Transverse colon (tissue), 4 donors: ENCODE measurements at regions not wholly inside any gene's neighbourhood (a gene's known extent, or its start where the extent isn't known, plus 50 kb on each side); places are given as distances from the start of the nearest gene placed in this dataset.

Source experiments
- EP300 ChIP-seq: sonication (generic); formaldehyde crosslinking; IDR thresholded peaks from one replicate; pipeline ENCODE4 v1.6.1; 2017; ENCODE audit warnings: antibody characterized with exemption, low read depth
- POLR2A ChIP-seq: fragments of 450-650 bp; IDR thresholded peaks from one replicate; pipeline ENCODE4 v1.6.1; 2016; ENCODE audit warnings: antibody characterized with exemption, mild to moderate bottlenecking, moderate library complexity
- POLR2AphosphoS5 ChIP-seq, 3 donors: sonication (generic); formaldehyde crosslinking; IDR thresholded peaks; one replicate each; pipeline ENCODE4 v1.6.1; 2016; ENCODE audit warnings: antibody characterized with exemption in 3 of 3
- TF ChIP-seq, protein P1 (sequence below), 5 experiments: fragments of 200-600 bp in 3 of 5; fragments of 450-650 bp in 2 of 5; sonication (generic) in 3 of 5; IDR thresholded peaks; 1 replicate in 2 of 5; 2 replicates in 3 of 5; pipeline ENCODE4 v1.5.1; 2016 to 2017; ENCODE audit warnings: antibody characterized with exemption in 5 of 5, inconsistent platforms in 3 of 5, mild to moderate bottlenecking in 2 of 5, moderate library complexity in 1 of 5

DNA sequence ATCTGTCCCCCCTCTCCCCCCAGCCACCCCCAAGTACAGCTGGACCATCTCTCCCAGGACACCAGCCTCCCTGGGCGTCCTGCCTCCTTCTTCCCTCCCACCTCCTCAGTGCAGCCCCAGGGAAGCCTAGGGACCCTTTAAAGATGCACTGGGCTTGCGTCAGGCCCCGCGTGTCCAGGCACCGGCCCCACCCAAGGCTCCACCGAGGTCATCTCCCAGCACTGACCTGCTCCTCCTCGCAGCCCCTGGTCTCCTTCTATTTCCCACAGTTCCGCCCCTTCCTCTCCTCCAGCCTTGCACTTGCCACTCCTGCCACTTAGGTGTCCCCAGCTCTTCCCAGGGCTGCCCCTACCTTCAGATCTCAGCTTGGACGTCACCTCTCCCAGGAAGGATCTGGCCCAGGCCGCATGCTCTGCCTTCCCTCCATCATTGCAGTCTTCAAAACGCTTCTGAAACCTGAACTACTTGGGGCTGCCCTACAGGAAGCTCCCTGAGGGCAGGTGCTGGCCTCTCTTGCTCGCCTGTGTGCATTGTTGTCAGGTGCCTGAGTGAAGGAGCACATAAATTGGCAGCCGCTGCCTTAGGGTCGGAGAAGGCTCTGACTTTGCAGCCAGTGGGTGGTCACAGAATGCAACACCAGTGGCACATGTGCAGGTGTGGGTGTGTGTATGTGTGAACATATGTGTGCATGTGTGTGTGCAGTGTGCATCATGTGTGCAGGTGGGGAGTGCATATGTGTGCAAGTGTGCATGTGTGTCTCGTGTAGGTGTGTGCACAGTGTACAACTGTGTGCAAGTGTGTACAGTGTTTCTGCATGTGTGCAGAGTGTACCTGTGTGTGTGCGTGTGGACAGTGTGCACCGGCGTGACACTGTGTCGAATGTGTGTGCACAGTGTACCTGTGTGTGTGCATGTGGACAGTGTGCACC, 152.9 kb downstream of the C9orf50 start:
- TF ChIP-seq POLR2AphosphoS5 (IDR thresholded peaks at IDR 0.05) (no peak), EP300 (no peak), POLR2A (no peak)
- TF ChIP-seq, protein P1, sequence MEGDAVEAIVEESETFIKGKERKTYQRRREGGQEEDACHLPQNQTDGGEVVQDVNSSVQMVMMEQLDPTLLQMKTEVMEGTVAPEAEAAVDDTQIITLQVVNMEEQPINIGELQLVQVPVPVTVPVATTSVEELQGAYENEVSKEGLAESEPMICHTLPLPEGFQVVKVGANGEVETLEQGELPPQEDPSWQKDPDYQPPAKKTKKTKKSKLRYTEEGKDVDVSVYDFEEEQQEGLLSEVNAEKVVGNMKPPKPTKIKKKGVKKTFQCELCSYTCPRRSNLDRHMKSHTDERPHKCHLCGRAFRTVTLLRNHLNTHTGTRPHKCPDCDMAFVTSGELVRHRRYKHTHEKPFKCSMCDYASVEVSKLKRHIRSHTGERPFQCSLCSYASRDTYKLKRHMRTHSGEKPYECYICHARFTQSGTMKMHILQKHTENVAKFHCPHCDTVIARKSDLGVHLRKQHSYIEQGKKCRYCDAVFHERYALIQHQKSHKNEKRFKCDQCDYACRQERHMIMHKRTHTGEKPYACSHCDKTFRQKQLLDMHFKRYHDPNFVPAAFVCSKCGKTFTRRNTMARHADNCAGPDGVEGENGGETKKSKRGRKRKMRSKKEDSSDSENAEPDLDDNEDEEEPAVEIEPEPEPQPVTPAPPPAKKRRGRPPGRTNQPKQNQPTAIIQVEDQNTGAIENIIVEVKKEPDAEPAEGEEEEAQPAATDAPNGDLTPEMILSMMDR (IDR thresholded peaks at IDR 0.05), result no peak
